K562 (cell line): ENCODE measurements at regions not wholly inside any gene's neighbourhood (a gene's known extent, or its start where the extent isn't known, plus 50 kb on each side); places are given as distances from the start of the nearest gene placed in this dataset.

Experiments used
- ATAC-seq: fragments of 200-7000 bp; cut with Tn5 transposase; 3 replicates; pipeline ENCODE4 v1.9.1; 2020; ENCODE audit warnings: moderate library complexity
- BruUV-seq: library from RNA; stranded (reverse); fragments of 400-500 nt; replicated peaks from 2 replicates; lab custom pipeline; 2021; lab: Mats Ljungman, UMichigan
- CTCF ChIA-PET: fragments of 300-600 bp; formaldehyde crosslinking; extraction: SDS; loops from one replicate; lab custom pipeline; 2021; ENCODE audit warnings: low intra/inter-chr PET ratio; lab: Yijun Ruan, JAX
- POLR2A ChIA-PET: fragments of 300-600, 350-650 bp; sonication (Branson Sonifier 250); formaldehyde crosslinking; extraction: SDS; loops from one replicate; lab custom pipeline; 2021; ENCODE audit warnings: antibody characterized with exemption, inconsistent platforms; lab: Yijun Ruan, JAX
- DNase-seq, 4 experiments: peaks; one replicate each; pipeline versions ENCODE4 v3.0.0 to v3.0.0-alpha.2; 2011 to 2018; ENCODE audit warnings: low spot score in 3 of 4, mixed read lengths in 3 of 4; ENCODE audit errors: extremely low read depth in 1 of 4
- FAIRE-seq: peaks from 2 replicates; lab custom pipeline; 2011; peaks lifted over from hg19 to GRCh38; lab: Jason Lieb, UNC
- H2AFZ ChIP-seq: 2 replicates; pipeline ENCODE4 v1.6.0; 2011; ENCODE audit warnings: low read depth, low read length, control low read depth, inconsistent platforms
- H3K27ac ChIP-seq: fragments of 200-600 bp; 3 replicates; pipeline ENCODE4 v1.8.0; 2011; ENCODE audit warnings: low read depth, mild to moderate bottlenecking, control low read depth, inconsistent platforms, low read length, moderate library complexity, mixed read lengths; ENCODE audit errors: extremely low read depth
- H3K27me3 ChIP-seq, 2 experiments: fragments of 300-600 bp in 1 of 2; 2 replicates in 1 of 2; 3 replicates in 1 of 2; pipeline versions ENCODE4 v1.6.0 to v1.8.0; 2011; ENCODE audit warnings: inconsistent platforms in 2 of 2, low read length in 2 of 2, mild to moderate bottlenecking in 1 of 2, mixed read lengths in 1 of 2, moderate library complexity in 1 of 2; ENCODE audit not compliant: control insufficient read depth in 2 of 2, insufficient read depth in 2 of 2
- H3K36me3 ChIP-seq: fragments of 300-600 bp; 3 replicates; pipeline ENCODE4 v1.8.0; 2011; ENCODE audit warnings: mild to moderate bottlenecking, low read length, inconsistent platforms; ENCODE audit not compliant: control insufficient read depth, insufficient read depth
- H3K4me1 ChIP-seq, 2 experiments: fragments of 200-600 bp in 1 of 2; replicated peaks in 1 of 2; 2 replicates in 1 of 2; 3 replicates in 1 of 2; pipeline versions ENCODE4 v1.5.1 to v1.8.0; 2011; ENCODE audit warnings: inconsistent platforms in 2 of 2, low read length in 2 of 2, mild to moderate bottlenecking in 1 of 2, mixed read lengths in 1 of 2, moderate library complexity in 1 of 2; ENCODE audit not compliant: control insufficient read depth in 2 of 2, insufficient read depth in 2 of 2
- H3K4me2 ChIP-seq: 2 replicates; pipeline ENCODE4 v1.6.1; 2011; ENCODE audit warnings: low read length, control low read depth, inconsistent platforms, mixed read lengths; ENCODE audit not compliant: insufficient read depth
- H3K4me3 ChIP-seq: fragments of 200-600 bp; sonication (generic), shearing (Covaris generic); 2 replicates; pipeline ENCODE4 v1.5.1; 2016; ENCODE audit warnings: control low read depth, inconsistent platforms
- H3K79me2 ChIP-seq: fragments of 200-600 bp; 3 replicates; pipeline ENCODE4 v1.8.0; 2011; ENCODE audit warnings: low read length, inconsistent platforms; ENCODE audit not compliant: control insufficient read depth, insufficient read depth
- H3K9ac ChIP-seq, 2 experiments: 2 replicates each; pipeline versions ENCODE4 v1.6.0 to v1.6.1; 2011; ENCODE audit warnings: low read depth in 2 of 2, low read length in 2 of 2, control low read depth in 1 of 2, inconsistent platforms in 1 of 2, mild to moderate bottlenecking in 1 of 2, mixed read lengths in 1 of 2; ENCODE audit not compliant: insufficient read depth in 1 of 2
- H3K9me1 ChIP-seq: one replicate; pipeline ENCODE4 v1.6.0; 2011; ENCODE audit warnings: inconsistent platforms, mild to moderate bottlenecking, low read length, moderate library complexity; ENCODE audit not compliant: control insufficient read depth, insufficient read depth
- H3K9me3 ChIP-seq: replicated peaks from 2 replicates; pipeline ENCODE4 v1.5.1; 2011; ENCODE audit warnings: low read depth, low read length, inconsistent platforms; ENCODE audit not compliant: control insufficient read depth, insufficient read depth
- H4K20me1 ChIP-seq: replicated peaks from 2 replicates; pipeline ENCODE4 v1.6.1; 2011; ENCODE audit warnings: low read length, inconsistent platforms, mixed read lengths; ENCODE audit not compliant: control insufficient read depth, insufficient read depth
- ASH1L ChIP-seq: fragments of 450-650 bp; IDR thresholded peaks from 2 replicates; pipeline ENCODE4 v1.6.1; 2018; ENCODE audit warnings: borderline replicate concordance, mild to moderate bottlenecking, low read depth; ENCODE audit not compliant: partially characterized antibody
- EP300 ChIP-seq: IDR thresholded peaks from 2 replicates; pipeline ENCODE4 v1.6.1; 2012; ENCODE audit warnings: low read length, improper control_type of control experiment
- GATA2 ChIP-seq: sonication (generic); formaldehyde crosslinking; IDR thresholded peaks from 2 replicates; pipeline ENCODE4 v1.4.0; 2020; ENCODE audit warnings: mild to moderate bottlenecking, missing genetic modification reagents
- MCM2 ChIP-seq: fragments of 450-650 bp; IDR thresholded peaks from 2 replicates; pipeline ENCODE4 v1.6.1; 2017; ENCODE audit warnings: low read depth, mild to moderate bottlenecking
- MECOM ChIP-seq: fragments of 250-450 bp; sonication (Bioruptor Pico); IDR thresholded peaks from 2 replicates; pipeline ENCODE4 v1.8.0; 2022; ENCODE audit warnings: inconsistent platforms
- MXI1 ChIP-seq: IDR thresholded peaks from 2 replicates; pipeline ENCODE4 v1.6.1; 2011; ENCODE audit warnings: low read depth, mild to moderate bottlenecking, improper control_type of control experiment, low read length
- PHB ChIP-seq: fragments of 250-450 bp; sonication (Bioruptor Pico); IDR thresholded peaks from 2 replicates; pipeline ENCODE4 v1.5.0; 2021
- POLR2AphosphoS2 ChIP-seq: IDR thresholded peaks from 2 replicates; pipeline ENCODE4 v1.6.1; 2012; ENCODE audit warnings: low read length, improper control_type of control experiment
- PTRF ChIP-seq: fragments of 450-650 bp; IDR thresholded peaks from 2 replicates; pipeline ENCODE4 v1.6.1; 2016; ENCODE audit warnings: mild to moderate bottlenecking, missing genetic modification characterization, missing compliant biosample characterization
- SNIP1 ChIP-seq: fragments of 450-650 bp; IDR thresholded peaks from 2 replicates; pipeline ENCODE4 v1.7.1; 2017; ENCODE audit warnings: low read depth, mild to moderate bottlenecking
- TFAM ChIP-seq: fragments of 250-450 bp; sonication (Bioruptor Pico); conservative IDR thresholded peaks from 2 replicates; pipeline ENCODE4 v1.5.0; 2021; ENCODE audit warnings: mild to moderate bottlenecking, moderate library complexity
- ZNF175 ChIP-seq: fragments of 200-800 bp; sonication (Bioruptor generic); IDR thresholded peaks from 2 replicates; pipeline ENCODE4 v1.6.1; 2016; ENCODE audit warnings: low read depth, mild to moderate bottlenecking, missing genetic modification characterization, missing compliant biosample characterization
- WGBS: fragments of 100-300 bp; shearing (Covaris generic); methylation state at CpG from one replicate; pipeline ENCODE4 v1.1.6; 2016; ENCODE audit warnings: low coverage, mixed read lengths; ENCODE audit not compliant: insufficient coverage; ENCODE audit errors: missing lambda C conversion rate; 5-methylcytosine and 5-hydroxymethylcytosine counted together
- in situ Hi-C: fragments of 300-500 bp; cut with MboI; formaldehyde crosslinking; loops from 4 replicates; pipeline ENCODE4 v1.15.0; 2018; ENCODE audit warnings: inconsistent platforms, mixed read lengths
- intact Hi-C: fragments of 100-400 bp; cut with micrococcal nuclease; formaldehyde crosslinking; loops from 2 replicates; pipeline ENCODE4 v1.14.2; 2022

DNA sequence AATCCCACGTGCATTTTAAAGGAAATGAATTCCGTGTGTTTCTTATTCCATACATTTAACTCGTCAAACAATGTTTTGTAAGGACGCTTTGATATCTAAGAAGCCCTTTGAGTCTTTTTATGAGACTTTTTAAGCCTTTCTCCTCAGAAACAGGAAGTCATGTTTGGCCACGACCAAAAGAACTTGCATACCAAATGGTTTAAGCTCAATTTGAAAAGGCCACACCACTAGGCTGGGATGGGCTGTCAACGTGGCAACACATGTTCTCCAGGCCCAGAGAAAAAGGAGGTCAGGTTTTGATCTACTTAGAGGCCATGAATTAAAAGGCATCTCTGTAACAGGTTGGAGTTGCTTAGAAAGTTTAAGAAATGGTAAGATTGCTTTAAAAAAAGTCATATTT lies 441.8 kb downstream of the CMPK2 start:
- CTCF ChIA-PET: no interaction called here
- H3K27ac ChIP-seq: no peak overlapping the region
- no peak for FAIRE-seq
- no peaks in the 10 kb centered on the region for H3K4me1 ChIP-seq
- TF ChIP-seq MXI1 (no peak), PTRF (tag) (no peak), ZNF175 (CRISPR knock-in tag) (no peak), PHB (no peak), MECOM (CRISPR knock-in tag) (no peak), ASH1L (no peak), GATA2 (CRISPR knock-in tag) (no peak), TFAM (CRISPR knock-in tag) (no peak), EP300 (no peak), POLR2AphosphoS2 (no peak), MCM2 (no peak), SNIP1 (no peak)
- TF ChIP-seq, all 486 proteins: peak for 0
- H3K9me1 ChIP-seq: no peaks in the 10 kb centered on the region
- no peak overlapping the region for H3K9ac ChIP-seq
- H3K4me3 ChIP-seq: no peak overlapping the region
- DNase-seq (no peak), ATAC-seq (no peak)
- no TSS peak for BruUV-seq
- no peak overlapping the region for H2AFZ ChIP-seq
- in situ Hi-C loops: no loop called here
- no peaks in the 10 kb centered on the region for H3K9me3 ChIP-seq
- H3K36me3 ChIP-seq: no peaks in the 10 kb centered on the region
- POLR2A ChIA-PET: no interaction called here
- H3K27me3 ChIP-seq: no peaks in the 10 kb centered on the region
- H3K4me2 ChIP-seq: no peak overlapping the region
- no peaks in the 10 kb centered on the region for H4K20me1 ChIP-seq
- intact Hi-C loops: no loop called here
- H3K79me2 ChIP-seq: no peaks in the 10 kb centered on the region
- whole genome bisulfite sequencing: under 1% methylated on average over 6 of the region's 6 CpGs
